Skeletal muscle cell (primary cell): ENCODE measurements at regions not wholly inside any gene's neighbourhood (a gene's known extent, or its start where the extent isn't known, plus 50 kb on each side); places are given as distances from the start of the nearest gene placed in this dataset.

Experiments
- DNase-seq: peaks from one replicate; pipeline ENCODE4 v3.0.0-alpha.2; 2010; ENCODE audit warnings: low read depth
- H3K4me3 ChIP-seq: 2 replicates; pipeline ENCODE4 v1.5.1; 2011; ENCODE audit warnings: low read depth, mild to moderate bottlenecking, control low read depth, low read length, moderate library complexity

DNA sequence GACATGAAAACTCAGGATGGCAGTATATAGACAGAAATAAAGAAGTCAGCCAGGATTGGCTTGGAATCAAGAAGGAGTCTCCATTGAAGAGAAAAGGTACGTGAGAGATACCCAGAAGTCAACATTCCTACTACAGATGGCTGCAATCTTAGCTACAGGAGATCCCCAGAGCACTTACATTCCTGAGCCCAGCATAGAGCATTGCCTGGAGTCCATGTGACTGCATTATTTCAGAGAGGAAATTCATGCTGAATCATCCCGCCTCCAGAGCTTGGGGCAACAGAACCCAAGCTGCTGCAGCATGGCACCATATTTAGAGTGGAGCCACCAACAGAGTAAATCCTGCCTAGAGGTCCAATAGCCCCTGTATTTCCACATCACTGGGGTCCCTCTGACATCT, 125.0 kb upstream of the GRIK2 start:
- no peak overlapping the region for H3K4me3 ChIP-seq
- DNase-seq = no peak

DNA sequence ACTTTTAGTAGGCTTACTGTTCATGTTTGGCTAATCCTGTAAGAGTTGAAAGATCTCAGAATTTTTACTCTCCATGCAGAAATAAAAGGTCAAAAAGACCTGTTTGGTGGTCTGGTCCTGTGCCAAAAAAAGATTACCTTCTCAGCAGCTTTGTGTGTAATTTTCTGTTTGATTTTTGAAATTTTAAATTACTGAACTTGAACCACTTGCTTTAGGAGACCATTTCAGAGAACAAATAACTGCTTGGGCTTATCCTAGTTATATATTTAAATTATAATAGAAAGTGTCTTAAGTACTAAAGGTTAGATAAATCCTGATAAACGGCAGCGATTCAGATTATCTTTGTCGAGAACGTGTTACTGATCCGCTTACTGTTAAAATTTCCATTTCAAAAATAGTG, 118.3 kb upstream of the GRIK2 start:
- no peak overlapping the region for H3K4me3 ChIP-seq
- DNase-seq = no peak

DNA sequence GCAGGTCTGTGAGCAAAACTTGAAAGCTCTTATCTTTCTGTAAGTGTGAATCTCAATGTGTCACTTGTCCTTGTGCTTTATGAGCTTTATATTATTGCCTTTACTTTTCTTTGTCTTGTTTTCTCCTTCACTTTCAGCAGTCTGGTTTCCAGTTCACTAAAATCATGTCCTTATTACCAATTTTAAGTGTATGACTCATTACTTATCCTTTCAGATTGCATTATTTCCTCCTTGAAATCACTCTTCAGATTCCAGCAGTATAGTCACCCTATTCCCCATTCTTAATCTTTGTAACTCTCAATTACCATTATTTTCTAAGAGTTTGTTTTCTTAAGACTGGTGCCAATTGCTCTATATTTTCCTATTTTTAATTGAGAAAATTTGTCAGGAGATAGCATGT, 117.4 kb upstream of the GRIK2 start:
- DNase-seq = no peak
- no peak overlapping the region for H3K4me3 ChIP-seq

DNA sequence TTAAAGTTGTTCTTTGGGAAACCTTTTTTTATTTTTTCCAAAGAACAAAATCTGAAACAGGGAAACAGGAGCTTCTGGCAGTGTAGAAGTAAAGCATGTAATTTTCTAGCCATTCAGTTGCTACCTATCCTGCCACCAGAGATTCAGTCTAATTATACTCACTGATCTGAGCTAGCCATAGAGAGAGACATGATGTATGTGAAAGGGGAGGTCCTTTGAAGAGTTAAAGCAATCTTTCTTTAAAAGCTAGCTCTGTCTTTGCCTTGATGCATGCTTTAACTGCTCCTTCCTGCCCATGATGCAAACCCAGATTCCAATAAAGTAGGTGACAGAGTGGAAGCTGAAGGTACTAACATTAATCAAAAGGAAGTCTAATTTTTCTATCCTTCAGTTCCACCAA, 114.1 kb upstream of the GRIK2 start:
- no peak for DNase-seq
- H3K4me3 ChIP-seq = no peak overlapping the region

DNA sequence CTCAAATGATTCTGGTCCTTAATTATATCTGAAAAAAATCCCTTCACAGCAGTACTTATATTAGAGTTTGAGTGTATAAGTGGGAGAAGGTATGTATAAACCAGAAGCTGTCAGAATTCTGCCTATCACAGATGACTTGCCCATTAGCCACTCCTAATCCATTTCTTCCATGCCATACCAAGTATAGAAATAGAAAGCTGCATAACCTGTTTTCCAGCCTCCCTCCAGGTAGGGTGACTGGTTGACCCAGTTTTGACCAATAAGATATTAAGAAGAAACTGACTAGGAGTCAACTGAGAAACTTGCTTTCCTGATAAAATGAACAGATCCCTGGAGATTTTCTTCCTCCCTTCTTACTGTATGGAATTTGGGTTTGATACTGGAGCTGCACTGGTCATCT, 112.2 kb upstream of the GRIK2 start:
- no peak overlapping the region for H3K4me3 ChIP-seq
- no peak for DNase-seq

DNA sequence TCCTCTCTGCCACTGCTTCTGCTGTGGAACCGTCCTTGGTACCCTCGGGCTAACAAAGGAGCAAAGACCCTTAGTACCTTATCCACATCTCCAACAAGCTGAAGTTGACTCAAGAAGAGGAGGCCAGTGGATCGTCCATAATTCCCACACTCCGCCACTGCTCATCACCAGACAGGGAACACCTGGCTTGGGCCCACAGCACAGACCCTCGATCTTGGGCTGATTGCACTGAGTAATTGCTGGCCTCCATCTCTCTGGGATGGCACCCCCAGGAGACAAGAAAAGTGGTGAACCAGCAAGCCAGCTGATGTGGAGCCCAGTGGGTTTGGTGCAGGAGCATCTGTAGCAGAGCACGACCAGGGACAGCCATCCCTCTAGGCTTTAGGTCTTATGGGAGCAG, 109.4 kb upstream of the GRIK2 start:
- H3K4me3 ChIP-seq = no peak overlapping the region
- no peak for DNase-seq

DNA sequence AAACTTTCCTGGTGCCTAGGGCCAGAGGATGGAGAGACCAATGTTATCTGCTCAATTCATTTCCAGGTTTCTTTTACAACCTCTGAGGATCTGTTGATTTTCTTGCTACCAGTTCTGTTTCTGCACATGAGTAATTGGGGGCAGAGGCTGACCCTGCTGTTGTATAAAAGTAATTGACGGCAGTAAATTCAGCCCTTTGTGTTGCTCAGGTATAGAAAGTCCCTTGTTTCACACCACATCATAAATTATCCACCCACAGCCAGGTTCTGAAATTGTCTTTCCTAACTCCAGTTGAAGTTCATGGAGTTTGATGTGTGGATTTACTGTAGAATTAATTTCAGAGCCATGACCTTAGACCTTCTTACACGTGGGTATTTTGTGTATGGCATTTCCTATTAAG, 107.4 kb upstream of the GRIK2 start:
- H3K4me3 ChIP-seq = no peak overlapping the region
- DNase-seq = no peak

DNA sequence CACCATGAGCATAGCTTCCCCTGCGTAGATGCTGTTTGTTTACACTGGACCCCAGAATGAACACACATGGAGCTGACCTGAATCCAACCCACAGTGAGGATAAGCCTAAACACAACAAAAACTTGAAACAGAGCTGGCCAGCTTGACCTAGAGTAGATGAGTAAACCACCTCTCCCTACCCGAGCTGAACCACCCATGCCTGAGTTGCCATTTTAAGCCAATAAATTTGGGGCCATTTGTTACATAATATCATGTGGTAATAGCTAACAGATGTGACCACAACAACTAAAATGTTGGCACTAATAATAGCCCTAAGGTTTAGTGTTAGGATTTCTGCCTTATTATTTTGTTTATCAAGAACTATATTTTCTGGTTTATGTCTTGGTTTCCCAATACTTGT, 103.2 kb upstream of the GRIK2 start:
- DNase-seq = no peak
- H3K4me3 ChIP-seq = no peak overlapping the region

DNA sequence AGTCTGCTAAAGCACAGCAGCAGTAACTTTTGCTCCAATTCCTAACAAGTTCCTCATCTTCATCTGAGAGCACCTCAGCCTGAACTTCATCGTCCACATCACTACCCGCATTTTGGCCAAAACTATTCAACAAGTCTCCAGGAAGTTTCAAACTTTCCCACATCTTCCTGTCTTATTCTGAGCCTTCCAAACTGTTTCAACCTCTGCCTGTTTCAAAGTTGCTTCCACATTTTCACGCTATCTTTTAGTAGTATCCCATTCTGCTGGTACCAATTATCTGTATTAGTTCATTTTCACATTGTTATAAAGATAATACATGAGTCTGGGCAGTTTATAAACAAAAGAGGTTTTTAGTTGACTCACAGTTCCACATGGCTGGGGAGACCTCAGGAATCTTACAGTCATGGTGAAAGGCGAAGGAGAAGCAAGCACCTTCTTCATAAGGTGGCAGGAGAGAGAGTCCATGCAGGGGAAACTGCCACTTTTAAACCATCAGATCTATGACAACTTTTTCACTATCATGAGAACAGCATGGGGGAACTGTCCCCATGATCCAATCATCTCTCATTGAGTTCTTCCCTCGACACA, 99.4 kb upstream of the GRIK2 start:
- H3K4me3 ChIP-seq = no peak overlapping the region
- no peak for DNase-seq

DNA sequence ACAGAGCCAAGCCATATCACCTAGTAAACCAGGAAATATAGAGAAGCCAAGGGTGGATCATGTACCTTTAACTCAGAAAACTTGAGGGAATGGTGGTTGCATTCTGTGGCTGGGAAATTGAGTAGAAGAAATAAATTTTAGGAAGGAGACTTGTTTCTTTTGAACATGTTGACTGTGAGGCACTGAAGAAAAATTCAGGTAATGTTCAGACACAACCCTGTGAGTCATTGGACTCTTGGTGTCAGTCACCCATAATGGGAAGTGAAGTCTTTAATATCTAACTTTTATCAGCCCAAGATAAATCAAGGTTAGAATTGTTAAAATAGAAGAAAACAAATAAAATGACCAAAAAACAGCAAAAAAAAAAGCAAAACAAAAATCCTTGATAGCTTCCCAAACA, 98.8 kb upstream of the GRIK2 start:
- H3K4me3 ChIP-seq = no peak overlapping the region
- DNase-seq = peak; percentile 39

DNA sequence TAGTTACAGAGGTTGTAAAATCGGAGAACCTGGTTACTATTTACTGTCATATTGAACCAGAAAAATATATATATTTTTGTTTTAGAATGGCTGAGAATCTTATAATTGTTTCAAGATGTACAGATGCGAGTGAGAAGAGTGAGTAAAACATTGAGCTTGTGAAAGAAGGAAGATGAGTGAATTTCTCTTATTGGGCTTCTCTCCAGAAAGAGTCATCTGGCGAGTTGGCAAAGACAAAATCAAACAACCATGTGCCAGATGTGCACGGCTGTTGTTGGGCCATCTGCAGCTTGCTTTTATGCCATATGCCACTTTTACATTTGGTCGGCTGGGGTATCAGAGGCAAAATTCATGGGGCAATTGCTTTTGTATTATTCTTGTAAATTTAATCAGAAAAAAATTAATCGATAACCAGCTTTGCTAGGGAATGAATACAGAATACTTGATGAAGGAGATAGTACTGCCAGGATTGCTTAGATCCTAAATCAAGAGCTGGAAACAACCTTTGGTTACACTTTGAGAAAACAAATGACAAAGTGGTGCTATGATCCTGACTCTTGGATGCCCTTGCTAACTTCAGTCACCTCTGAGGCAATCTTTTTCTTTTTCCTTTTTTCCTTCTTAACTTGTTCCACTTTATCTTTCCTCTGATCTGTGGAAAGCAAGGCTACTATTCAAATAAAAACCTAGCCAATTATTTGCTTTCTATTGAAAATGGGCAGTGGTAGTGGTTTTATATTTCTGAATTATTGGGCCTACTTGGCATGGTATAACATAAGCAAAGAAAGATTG, 97.1 kb upstream of the GRIK2 start:
- DNase-seq = peak; percentile 69
- H3K4me3 ChIP-seq = no peak overlapping the region

DNA sequence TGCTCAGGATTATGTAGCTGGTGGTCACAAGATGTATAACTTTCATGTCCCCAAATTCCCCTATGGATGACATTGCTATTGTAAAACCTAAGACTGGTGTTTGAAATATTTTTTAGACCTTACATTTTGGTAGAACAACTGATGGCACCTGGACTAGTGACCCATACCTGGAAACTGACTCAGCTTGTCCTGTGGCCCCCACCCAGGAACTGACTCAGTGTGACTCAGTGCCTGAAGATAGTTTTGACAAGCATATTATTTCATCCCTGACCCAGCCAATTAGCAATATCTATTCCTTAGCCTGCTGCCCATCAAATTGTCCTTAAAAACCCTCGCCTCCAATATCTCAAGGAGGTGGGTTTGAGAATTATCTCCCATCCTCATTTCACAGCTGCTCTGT, 90.9 kb upstream of the GRIK2 start:
- no peak for DNase-seq
- H3K4me3 ChIP-seq = no peak overlapping the region

DNA sequence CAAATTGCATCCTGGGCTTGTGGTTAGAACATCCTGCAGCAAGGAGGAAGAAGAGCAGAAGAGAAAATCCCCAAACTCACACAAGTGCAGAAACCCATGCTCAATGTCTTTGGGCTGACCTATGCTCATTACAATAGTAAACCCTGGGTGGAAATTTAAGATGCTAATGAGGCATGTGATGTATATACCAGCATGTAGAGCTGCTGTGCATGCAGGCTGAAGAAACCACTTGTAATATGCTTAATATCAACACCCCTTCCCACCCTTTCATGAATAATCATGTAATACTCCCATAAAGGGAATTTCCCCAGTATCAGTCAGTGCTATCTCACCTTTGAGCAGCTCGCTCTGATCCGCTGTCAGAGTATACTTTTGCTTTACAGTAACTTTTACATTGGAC, 90.0 kb upstream of the GRIK2 start:
- no peak for DNase-seq
- no peak overlapping the region for H3K4me3 ChIP-seq

DNA sequence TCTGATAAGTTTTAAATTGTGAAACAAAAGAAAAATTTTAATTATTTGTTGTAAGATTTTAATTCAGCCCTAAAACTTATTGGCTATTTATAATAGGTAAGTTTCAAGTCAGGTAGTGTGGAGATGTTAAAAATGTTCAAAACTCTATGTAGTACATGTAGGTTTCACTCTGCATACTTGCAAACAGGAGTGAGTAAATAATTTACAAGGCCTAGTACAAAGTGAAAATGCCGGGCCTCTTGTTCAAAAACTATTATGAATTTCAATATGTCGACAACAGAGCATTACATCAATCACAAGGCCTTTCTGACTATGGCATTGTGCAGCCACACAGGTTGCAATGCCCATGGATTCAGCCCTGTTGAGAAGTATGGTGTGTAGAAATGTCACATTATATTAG, 80.9 kb upstream of the GRIK2 start:
- no peak overlapping the region for H3K4me3 ChIP-seq
- no peak for DNase-seq

DNA sequence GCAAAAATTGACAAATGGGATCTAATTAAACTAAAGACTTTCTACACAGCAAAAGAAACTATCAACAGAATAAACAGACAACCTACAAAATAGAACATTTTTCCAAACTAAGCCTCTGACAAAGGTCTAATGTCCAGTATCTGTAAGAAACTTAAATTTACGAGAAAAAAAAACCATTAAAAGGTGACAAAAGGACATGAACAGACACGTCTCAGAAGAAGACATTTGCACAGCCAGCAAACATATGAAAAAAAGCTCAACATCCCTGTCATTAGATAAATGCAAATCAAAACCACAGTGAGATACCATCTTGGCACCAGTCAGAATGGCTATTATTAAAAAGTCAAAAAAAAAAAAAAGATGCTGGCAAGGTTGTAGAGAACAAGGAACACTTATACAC, 70.6 kb upstream of the GRIK2 start:
- DNase-seq = no peak
- no peak overlapping the region for H3K4me3 ChIP-seq

DNA sequence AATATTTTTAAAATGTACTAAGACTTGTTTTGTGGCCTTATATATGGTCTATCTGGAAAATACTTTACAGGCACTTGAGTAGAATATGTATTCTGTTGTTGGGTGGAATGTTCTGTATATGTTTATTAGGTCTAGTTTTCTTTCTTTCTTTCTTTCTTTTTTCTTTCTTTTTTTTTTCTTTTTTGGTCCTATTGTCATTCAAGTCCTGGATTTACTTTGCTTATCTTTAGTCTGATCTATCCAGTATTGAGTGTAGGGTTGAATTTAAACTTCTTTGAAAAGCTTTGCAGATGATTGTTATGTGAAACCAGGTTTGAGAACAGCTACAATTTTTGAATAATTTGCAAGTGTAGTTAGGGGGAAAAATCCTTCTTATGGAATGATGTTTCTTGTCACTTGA, 67.1 kb upstream of the GRIK2 start:
- no peak overlapping the region for H3K4me3 ChIP-seq
- DNase-seq = no peak

DNA sequence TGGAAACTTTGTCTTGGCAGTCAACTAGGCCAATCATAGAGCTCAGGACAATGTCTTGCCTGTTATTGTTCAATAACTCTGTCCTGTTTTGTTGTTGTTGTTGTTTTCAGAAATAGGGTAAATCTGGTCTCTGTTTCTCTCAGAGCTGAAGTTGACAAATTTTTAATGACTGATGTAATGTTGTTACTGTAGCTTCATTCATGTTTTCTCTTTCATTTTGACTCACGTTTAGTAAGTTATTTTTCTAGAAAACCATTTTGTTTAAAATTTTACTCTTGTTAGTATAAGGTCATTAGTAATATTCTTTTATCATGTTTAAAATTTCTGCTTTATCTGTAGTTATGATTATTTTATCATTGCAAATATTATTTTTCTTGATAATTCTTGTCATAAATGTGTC, 51.6 kb upstream of the GRIK2 start:
- no peak for DNase-seq
- H3K4me3 ChIP-seq = no peak overlapping the region
